ENCODE measurements at regions not wholly inside any gene's neighbourhood (a gene's known extent, or its start where the extent isn't known, plus 50 kb on each side); places are given as distances from the start of the nearest gene placed in this dataset.

GRCh38 chrX:141467442-141467841 lies 117.1 kb downstream of the SPANXA1 start:
- peak overlapping the region in 1 of 2 experiments; percentile 78; a peak in 3 of 6 replicates for H3K27ac ChIP-seq
- TF ChIP-seq HDAC2 (IDR thresholded peaks at IDR 0.05), result no peak
- TF ChIP-seq RARB (CRISPR knock-in tag; IDR thresholded peaks at IDR 0.05), result no peak
- TF ChIP-seq EHF (CRISPR knock-in tag; IDR thresholded peaks at IDR 0.05), result no peak
- no peak for TF ChIP-seq TP53 (CRISPR knock-in tag; IDR thresholded peaks at IDR 0.05)
- TF ChIP-seq PHF8 (IDR thresholded peaks at IDR 0.05; ENCODE audit: borderline replicate concordance, low read depth), result no peak
- TF ChIP-seq FOSL2 (IDR thresholded peaks at IDR 0.05), result no peak
- TF ChIP-seq FOSL2 (CRISPR knock-in tag; IDR thresholded peaks at IDR 0.05), result no peak
- TF ChIP-seq ZNF302 (CRISPR knock-in tag; IDR thresholded peaks at IDR 0.05), result no peak
- no peak for TF ChIP-seq FOSB (CRISPR knock-in tag; IDR thresholded peaks at IDR 0.05)
- no peak for TF ChIP-seq BHLHE40 (IDR thresholded peaks at IDR 0.05; ENCODE audit: low read depth, low read length)
- no peak for TF ChIP-seq MAX (IDR thresholded peaks at IDR 0.05)
- no peak for TF ChIP-seq CHD2 (IDR thresholded peaks at IDR 0.05; ENCODE audit: low read length, partially characterized antibody)
- no peak for TF ChIP-seq EHMT2 (IDR thresholded peaks at IDR 0.05; ENCODE audit: low read depth)
- no peak for TF ChIP-seq ZFP36 (IDR thresholded peaks at IDR 0.05; ENCODE audit: borderline replicate concordance, partially characterized antibody)
- no peak for TF ChIP-seq MAFK (IDR thresholded peaks at IDR 0.05; ENCODE audit: partially characterized antibody)
- no peak for TF ChIP-seq HEYL (CRISPR knock-in tag; IDR thresholded peaks at IDR 0.05)
- peak; percentile 73 for FAIRE-seq
- ChIA-PET POLR2A (no interaction called here), CTCF (no interaction called here)
- no peak overlapping the region for H3K4me2 ChIP-seq
- no peaks in the 10 kb centered on the region for H3K9me3 ChIP-seq
- peak; percentile 64 to 86; a peak in 4 of 6 replicates for ATAC-seq
- DNase-seq (ENCODE audit: low read depth in 1 of 2, low spot score in 1 of 2), result peak in 1 of 2 experiments; percentile 35
- peaks cover 18% of the 10 kb centered on the region for H3K4me1 ChIP-seq
- 90% methylated on average over 4 of the region's 4 CpGs for WGBS (ENCODE audit: missing lambda C conversion rate)
- H3K4me3 ChIP-seq, result no peak overlapping the region

- TF ChIP-seq CEBPB (IDR thresholded peaks at IDR 0.05), result peak; percentile 81 to 87; a peak in 3 of 4 replicates
- TF ChIP-seq NFE2L2 (conservative IDR thresholded peaks at IDR 0.05; ENCODE audit: low read length), result no peak
- Histone ChIP-seq H3K4me1 (no peaks in the 10 kb centered on the region), H3K4me3 (no peak overlapping the region), H3K9me3 (no peaks in the 10 kb centered on the region), H3K4me2 (no peak overlapping the region), H3K27ac (no peak overlapping the region)
- ATAC-seq (no peak), DNase-seq (ENCODE audit: low read depth in 1 of 2, low spot score in 1 of 2) (no peak), FAIRE-seq (no peak)
- ChIA-PET CTCF (no interaction called here), POLR2A (no interaction called here)
- WGBS (ENCODE audit: missing lambda C conversion rate), result 94% methylated on average over 2 of the region's 2 CpGs
These were observed 129.4 kb downstream of the SPANXA1 start for GRCh38 chrX:141455103-141455502.

DNA sequence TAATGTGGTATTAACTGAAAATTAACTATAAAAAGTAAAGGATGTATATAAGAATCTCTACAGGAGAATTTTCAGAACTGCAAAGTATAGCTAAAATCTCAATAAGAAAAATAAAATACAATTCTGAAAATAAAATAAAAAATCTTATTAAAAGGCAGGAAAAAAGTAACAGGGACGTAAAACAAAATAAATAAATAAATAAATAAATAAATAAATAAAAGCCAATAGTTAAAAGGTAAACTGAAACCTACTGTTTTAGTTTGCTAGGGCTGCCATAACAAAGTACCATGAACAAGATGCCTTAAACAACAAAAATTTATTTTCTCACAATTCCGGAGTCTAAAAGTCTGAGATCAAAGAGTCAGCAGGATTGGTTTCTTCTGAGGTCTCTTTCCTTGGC lies 140.6 kb downstream of the SPANXA1 start:
- no peak overlapping the region for H3K4me3 ChIP-seq
- H3K27ac ChIP-seq, result no peak overlapping the region
- FAIRE-seq, result no peak
- H3K4me2 ChIP-seq, result no peak overlapping the region
- POLR2A ChIA-PET, result no interaction called here
- H3K4me1 ChIP-seq, result no peaks in the 10 kb centered on the region
- TF ChIP-seq ZFP36 (IDR thresholded peaks at IDR 0.05; ENCODE audit: borderline replicate concordance, partially characterized antibody), result no peak
- TF ChIP-seq KDM1A (IDR thresholded peaks at IDR 0.05; ENCODE audit: low read depth), result no peak
- peak; percentile 32 for TF ChIP-seq ZC3H11A (IDR thresholded peaks at IDR 0.05)
- CTCF ChIA-PET, result no interaction called here
- WGBS (ENCODE audit: missing lambda C conversion rate), result 95% methylated on average over 2 of the region's 2 CpGs
- no peak for ATAC-seq
- no peak for DNase-seq (ENCODE audit: low read depth in 1 of 2, low spot score in 1 of 2)
- H3K9me3 ChIP-seq, result peaks cover 5% of the 10 kb centered on the region; the same call in 1 of the 3 replicates

- ChIA-PET CTCF (no interaction called here), POLR2A (no interaction called here)
- Histone ChIP-seq H3K9me3 (no peaks in the 10 kb centered on the region), H3K4me1 (no peaks in the 10 kb centered on the region), H3K4me2 (no peak overlapping the region), H3K27ac (no peak overlapping the region), H3K4me3 (no peak overlapping the region)
- FAIRE-seq (no peak), DNase-seq (ENCODE audit: low read depth in 1 of 2, low spot score in 1 of 2) (no peak), ATAC-seq (no peak)
- 14% methylated on average over 1 of the region's 1 CpG for WGBS (ENCODE audit: missing lambda C conversion rate)
- TF ChIP-seq BCL3 (IDR thresholded peaks at IDR 0.05) (no peak), KDM1A (IDR thresholded peaks at IDR 0.05; ENCODE audit: low read depth) (no peak)
These were observed 144.9 kb downstream of the SPANXA1 start for GRCh38 chrX:141439651-141440050.
